B cell (primary cell): ENCODE measurements at regions not wholly inside any gene's neighbourhood (a gene's known extent, or its start where the extent isn't known, plus 50 kb on each side); places are given as distances from the start of the nearest gene placed in this dataset.

ENCODE experiments used
- ATAC-seq: fragments of 200-7000 bp; cut with Tn5 transposase; one replicate; pipeline ENCODE4 v1.10.0; 2021; ENCODE audit warnings: low read depth, mild to moderate bottlenecking, moderate number of reproducible peaks, moderate library complexity
- CTCF ChIA-PET: fragments of 350-600 bp; sonication (Branson Sonifier 250); formaldehyde crosslinking; loops from one replicate; lab custom pipeline; 2021; ENCODE audit warnings: antibody characterized with exemption, inconsistent platforms; lab: Charles Lee
- POLR2A ChIA-PET: fragments of 350-600 bp; sonication (Branson Sonifier 250); formaldehyde crosslinking; loops from one replicate; lab custom pipeline; 2021; ENCODE audit warnings: antibody characterized with exemption; lab: Charles Lee
- DNase-seq: peaks from one replicate; pipeline ENCODE4 v3.0.0; 2013
- H2AFZ ChIP-seq: 2 replicates; pipeline ENCODE4 v1.6.1; 2012; ENCODE audit warnings: mild to moderate bottlenecking, low read depth, low read length; ENCODE audit not compliant: insufficient read depth, poor library complexity, severe bottlenecking
- H3K27ac ChIP-seq, 2 donors: 1 replicate in 1 of 2; 2 replicates in 1 of 2; pipeline ENCODE4 v1.5.1; 2012 to 2013; ENCODE audit warnings: low read length in 2 of 2, mild to moderate bottlenecking in 2 of 2, moderate library complexity in 1 of 2
- H3K27me3 ChIP-seq, 4 experiments: fragments of 200-600 bp in 1 of 4; sonication (generic) in 1 of 4; replicated peaks in 1 of 4; 1 replicate in 2 of 4; 2 replicates in 2 of 4; pipeline versions ENCODE4 v1.6.1 to v1.7.0; 2013 to 2016; ENCODE audit warnings: low read length in 3 of 4, mild to moderate bottlenecking in 2 of 4, mixed read lengths in 1 of 4, moderate library complexity in 1 of 4; ENCODE audit not compliant: insufficient read depth in 4 of 4, control insufficient read depth in 3 of 4; ENCODE audit errors: control extremely low read depth in 1 of 4
- H3K36me3 ChIP-seq, 2 experiments: replicated peaks in 1 of 2; 1 replicate in 1 of 2; 2 replicates in 1 of 2; pipeline versions ENCODE4 v1.6.1 to v1.7.1; 2013; ENCODE audit warnings: low read length in 1 of 2; ENCODE audit not compliant: insufficient read depth in 2 of 2, control insufficient read depth in 1 of 2; ENCODE audit errors: control extremely low read depth in 1 of 2, extremely low read depth in 1 of 2
- H3K4me1 ChIP-seq, 2 donors: fragments of 200-600 bp in 1 of 2; sonication (generic) in 1 of 2; 1 replicate in 1 of 2; 2 replicates in 1 of 2; pipeline versions ENCODE4 v1.5.1 to v1.6.1; 2013 to 2017; ENCODE audit warnings: low read length in 2 of 2; ENCODE audit not compliant: control insufficient read depth in 2 of 2, insufficient read depth in 2 of 2
- H3K4me2 ChIP-seq: replicated peaks from 2 replicates; pipeline ENCODE3; 2012; ENCODE audit warnings: mild to moderate bottlenecking, low read depth, low read length; ENCODE audit not compliant: poor library complexity, severe bottlenecking
- H3K4me3 ChIP-seq, 5 experiments: fragments of 200-600 bp in 1 of 5; sonication (generic) in 1 of 5; 1 replicate in 3 of 5; 2 replicates in 2 of 5; pipeline versions ENCODE4 v1.5.1 to v1.7.0; 2011 to 2016; ENCODE audit warnings: low read length in 4 of 5, mild to moderate bottlenecking in 4 of 5, low read depth in 2 of 5, control low read depth in 1 of 5, moderate library complexity in 1 of 5; ENCODE audit not compliant: insufficient read depth in 1 of 5; ENCODE audit errors: control extremely low read depth in 1 of 5, extremely low read depth in 1 of 5
- H3K79me2 ChIP-seq: fragments of 200-600 bp; sonication (generic); one replicate; pipeline ENCODE4 v1.6.0; 2016; ENCODE audit warnings: low read length; ENCODE audit not compliant: control insufficient read depth, insufficient read depth
- H3K9ac ChIP-seq: fragments of 200-600 bp; sonication (generic); 2 replicates; pipeline ENCODE4 v1.6.1; 2017; ENCODE audit warnings: mild to moderate bottlenecking, low read length, moderate library complexity
- H3K9me3 ChIP-seq, 3 donors: one replicate each; pipeline versions ENCODE4 v1.6.1 to v1.7.1; 2013; ENCODE audit warnings: low read length in 2 of 3; ENCODE audit not compliant: control insufficient read depth in 2 of 3, insufficient read depth in 1 of 3; ENCODE audit errors: control extremely low read depth in 1 of 3
- H4K20me1 ChIP-seq: 2 replicates; pipeline ENCODE4 v1.6.0; 2012; ENCODE audit warnings: mild to moderate bottlenecking, low read length; ENCODE audit not compliant: insufficient read depth, control insufficient read depth, poor library complexity, severe bottlenecking
- H3K27ac Mint-ChIP-seq: one replicate; pipeline ENCODE4 v1.8.0; 2021; ENCODE audit warnings: mixed read lengths
- H3K27me3 Mint-ChIP-seq: one replicate; pipeline ENCODE4 v1.8.0; 2021; ENCODE audit warnings: mixed read lengths
- H3K4me1 Mint-ChIP-seq: one replicate; pipeline ENCODE4 v1.8.0; 2021; ENCODE audit warnings: mixed read lengths
- H3K4me3 Mint-ChIP-seq: one replicate; pipeline ENCODE4 v1.8.0; 2021; ENCODE audit warnings: mixed read lengths
- H3K9me3 Mint-ChIP-seq: one replicate; pipeline ENCODE4 v1.8.0; 2022; ENCODE audit warnings: mixed read lengths; ENCODE audit not compliant: insufficient read depth
- EZH2 ChIP-seq: IDR thresholded peaks from 2 replicates; pipeline ENCODE4 v1.6.1; 2012; ENCODE audit warnings: borderline replicate concordance, low read depth, mild to moderate bottlenecking, moderate library complexity, low read length; ENCODE audit not compliant: insufficient read depth, poor library complexity, severe bottlenecking
- WGBS: methylation state at CpG from one replicate; pipeline ENCODE4 v1.1.5; 2013; ENCODE audit warnings: missing lambda C conversion rate; ENCODE audit not compliant: insufficient coverage; 5-methylcytosine and 5-hydroxymethylcytosine counted together
- intact Hi-C: fragments of 100-400 bp; cut with micrococcal nuclease; formaldehyde crosslinking; loops from one replicate; pipeline ENCODE4 v1.10.0; 2022
- TF ChIP-seq, protein P1 (sequence below): fragments of 200-600 bp; IDR thresholded peaks from one replicate; pipeline ENCODE4 v1.8.0; 2022; ENCODE audit warnings: antibody characterized with exemption, mild to moderate bottlenecking

- no CpG with 5 or more reads among the region's 3 CpGs for WGBS
- H3K27me3 ChIP-seq, result no peaks in the 10 kb centered on the region
- no peak overlapping the region for H3K27ac ChIP-seq
- ATAC-seq (no peak), DNase-seq (no peak)
- peaks cover 4% of the 10 kb centered on the region for H3K9me3 Mint-ChIP-seq
- H3K4me2 ChIP-seq, result no peak overlapping the region
- no peak overlapping the region for H3K4me3 Mint-ChIP-seq
- no peak overlapping the region for H2AFZ ChIP-seq
- ChIA-PET POLR2A (no interaction called here), CTCF (no interaction called here)
- H3K27ac Mint-ChIP-seq, result no peak overlapping the region
- no peaks in the 10 kb centered on the region for H3K4me1 Mint-ChIP-seq
- no peak for TF ChIP-seq EZH2
- TF ChIP-seq, protein P1, sequence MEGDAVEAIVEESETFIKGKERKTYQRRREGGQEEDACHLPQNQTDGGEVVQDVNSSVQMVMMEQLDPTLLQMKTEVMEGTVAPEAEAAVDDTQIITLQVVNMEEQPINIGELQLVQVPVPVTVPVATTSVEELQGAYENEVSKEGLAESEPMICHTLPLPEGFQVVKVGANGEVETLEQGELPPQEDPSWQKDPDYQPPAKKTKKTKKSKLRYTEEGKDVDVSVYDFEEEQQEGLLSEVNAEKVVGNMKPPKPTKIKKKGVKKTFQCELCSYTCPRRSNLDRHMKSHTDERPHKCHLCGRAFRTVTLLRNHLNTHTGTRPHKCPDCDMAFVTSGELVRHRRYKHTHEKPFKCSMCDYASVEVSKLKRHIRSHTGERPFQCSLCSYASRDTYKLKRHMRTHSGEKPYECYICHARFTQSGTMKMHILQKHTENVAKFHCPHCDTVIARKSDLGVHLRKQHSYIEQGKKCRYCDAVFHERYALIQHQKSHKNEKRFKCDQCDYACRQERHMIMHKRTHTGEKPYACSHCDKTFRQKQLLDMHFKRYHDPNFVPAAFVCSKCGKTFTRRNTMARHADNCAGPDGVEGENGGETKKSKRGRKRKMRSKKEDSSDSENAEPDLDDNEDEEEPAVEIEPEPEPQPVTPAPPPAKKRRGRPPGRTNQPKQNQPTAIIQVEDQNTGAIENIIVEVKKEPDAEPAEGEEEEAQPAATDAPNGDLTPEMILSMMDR, result no peak
- no peak overlapping the region for H3K9ac ChIP-seq
- H3K79me2 ChIP-seq, result no peaks in the 10 kb centered on the region
- H3K36me3 ChIP-seq, result no peaks in the 10 kb centered on the region
- H3K4me1 ChIP-seq, result no peaks in the 10 kb centered on the region
- intact Hi-C loops, result no loop called here
- no peaks in the 10 kb centered on the region for H4K20me1 ChIP-seq
- H3K27me3 Mint-ChIP-seq, result no peaks in the 10 kb centered on the region
- no peak overlapping the region for H3K4me3 ChIP-seq
- H3K9me3 ChIP-seq, result peaks cover 0 to 3% (median 0%) of the 10 kb centered on the region in 3 donors
These were observed 541.5 kb upstream of the DPP6 start for GRCh38 chr7:153510674-153511073.

DNA sequence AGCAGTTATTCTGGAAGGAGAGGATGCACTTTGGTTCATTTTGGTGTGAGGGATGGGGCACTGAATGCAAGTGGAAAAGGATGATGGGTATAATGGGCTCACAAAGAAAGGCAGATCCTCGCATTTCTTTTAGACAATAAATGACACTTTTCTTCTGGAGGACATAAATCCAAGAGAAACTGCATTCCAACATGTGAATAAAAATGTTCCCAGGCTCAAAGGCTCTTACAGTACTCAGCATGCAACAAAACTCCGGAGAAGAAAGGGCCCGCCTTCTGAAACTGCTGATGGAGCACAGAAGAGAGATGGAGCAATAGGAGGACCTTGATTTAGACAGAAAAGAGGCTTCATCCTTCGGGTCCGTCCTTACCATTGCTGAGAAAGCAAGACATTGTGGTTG, 538.2 kb upstream of the DPP6 start:
- Histone ChIP-seq H3K9ac (no peak overlapping the region), H4K20me1 (no peaks in the 10 kb centered on the region), H3K27me3 (no peaks in the 10 kb centered on the region), H3K4me1 (no peaks in the 10 kb centered on the region), H3K27ac (no peak overlapping the region), H3K9me3 (peaks cover 0 to 6% (median 0%) of the 10 kb centered on the region in 3 donors), H3K79me2 (no peaks in the 10 kb centered on the region), H3K4me2 (no peak overlapping the region), H3K4me3 (no peak overlapping the region), H3K36me3 (no peaks in the 10 kb centered on the region), H2AFZ (no peak overlapping the region)
- Mint-ChIP-seq H3K27me3 (no peaks in the 10 kb centered on the region), H3K4me1 (no peaks in the 10 kb centered on the region), H3K4me3 (no peak overlapping the region), H3K9me3 (peaks cover 6% of the 10 kb centered on the region), H3K27ac (no peak overlapping the region)
- TF ChIP-seq EZH2, result no peak
- TF ChIP-seq, protein P1, result no peak
- 87% methylated on average over 5 of the region's 5 CpGs for WGBS
- CTCF ChIA-PET, result no interaction called here
- ATAC-seq (no peak), DNase-seq (no peak)
- POLR2A ChIA-PET, result no interaction called here
- intact Hi-C loops, result no loop called here
